C4-2B (cell line): ENCODE measurements at regions not wholly inside any gene's neighbourhood (a gene's known extent, or its start where the extent isn't known, plus 50 kb on each side); places are given as distances from the start of the nearest gene placed in this dataset.

ENCODE experiments used
- H3K27ac ChIP-seq: fragments of 450-650 bp; 2 replicates; pipeline ENCODE4 v1.5.1; 2017
- CTCF ChIP-seq: fragments of 450-650 bp; conservative IDR thresholded peaks from 2 replicates; pipeline ENCODE4 v1.5.1; 2017; ENCODE audit warnings: mild to moderate bottlenecking
- ZFX ChIP-seq: fragments of 450-650 bp; IDR thresholded peaks from 2 replicates; pipeline ENCODE4 v1.6.1; 2017

- H3K27ac ChIP-seq: no peak overlapping the region
- no peak for TF ChIP-seq CTCF
These were observed 83.0 kb upstream of the GRXCR1 start for GRCh38 chr4:42809419-42810084.

GRCh38 chr4:42806303-42806835 lies 86.1 kb upstream of the GRXCR1 start:
- TF ChIP-seq CTCF: no peak

DNA sequence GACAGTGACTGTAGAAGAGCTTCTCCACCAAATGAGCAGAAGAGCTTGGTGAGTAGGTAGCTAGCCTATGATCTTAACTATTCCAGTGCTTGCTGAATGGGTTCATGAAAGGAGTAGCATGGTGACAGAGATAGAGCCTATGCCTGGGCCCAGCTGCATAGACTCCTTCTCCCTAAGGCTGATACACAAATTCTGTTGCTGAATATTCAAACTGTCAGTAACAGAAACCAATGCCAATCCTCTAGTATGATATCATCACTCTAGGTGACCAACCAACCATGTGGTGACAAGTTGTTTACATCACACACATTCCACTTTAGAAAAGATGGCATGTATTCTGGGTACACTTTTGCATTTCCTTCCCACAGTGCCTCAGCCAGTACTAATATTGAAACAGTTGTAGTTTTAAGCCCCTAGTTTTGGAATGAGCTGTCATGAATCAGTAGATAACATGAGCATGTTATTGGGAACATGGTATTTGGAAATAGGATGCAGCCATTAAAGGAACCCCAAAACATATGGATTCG lies 103.4 kb upstream of the GRXCR1 start:
- no peak overlapping the region for H3K27ac ChIP-seq
- no peak for TF ChIP-seq ZFX
- TF ChIP-seq CTCF: no peak

More at GRCh38 chr4:42806303-42806835, 86.1 kb upstream of the GRXCR1 start:
- H3K27ac ChIP-seq: no peak overlapping the region

GRCh38 chr4:42787079-42787463 lies 105.4 kb upstream of the GRXCR1 start:
- TF ChIP-seq CTCF (no peak), ZFX (no peak)
- no peak overlapping the region for H3K27ac ChIP-seq

DNA sequence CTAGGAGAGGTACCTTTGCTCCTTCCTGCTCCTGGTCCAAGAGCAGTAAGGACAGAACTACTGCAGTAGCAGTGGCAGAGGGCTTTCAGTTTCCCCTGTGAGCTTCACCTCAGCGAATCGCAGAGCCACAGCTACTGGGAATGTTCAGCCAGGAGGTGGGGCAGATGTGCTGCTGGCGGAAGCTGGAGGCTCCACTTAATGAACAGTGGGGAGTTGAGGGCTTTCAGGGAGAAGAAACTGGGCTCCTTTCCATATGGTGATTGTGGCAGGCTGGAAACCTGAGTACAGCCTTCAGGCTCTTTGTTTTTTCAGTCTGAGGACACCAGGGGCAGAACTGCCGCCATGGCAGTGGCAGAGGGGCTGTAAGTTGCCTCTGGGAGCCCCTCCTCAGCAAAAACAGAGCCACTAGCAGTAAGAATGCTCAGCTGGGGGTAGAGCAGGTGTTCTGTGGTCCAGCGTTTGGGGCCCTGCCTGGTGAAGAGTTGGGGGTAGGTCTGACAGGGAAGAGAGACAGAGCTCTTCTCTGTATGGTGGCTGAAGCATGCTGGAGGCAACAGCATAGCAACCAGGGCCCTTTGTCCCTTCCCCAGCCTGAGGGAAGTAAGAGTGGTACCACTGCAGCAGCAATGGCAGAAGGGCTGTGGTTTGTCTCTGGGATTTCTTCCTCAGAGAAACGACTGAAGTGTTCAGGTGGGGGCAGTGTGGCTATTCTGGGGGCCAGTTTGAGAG lies 106.0 kb upstream of the GRXCR1 start:
- no peak overlapping the region for H3K27ac ChIP-seq
- no peak for TF ChIP-seq CTCF
- TF ChIP-seq ZFX: no peak

DNA sequence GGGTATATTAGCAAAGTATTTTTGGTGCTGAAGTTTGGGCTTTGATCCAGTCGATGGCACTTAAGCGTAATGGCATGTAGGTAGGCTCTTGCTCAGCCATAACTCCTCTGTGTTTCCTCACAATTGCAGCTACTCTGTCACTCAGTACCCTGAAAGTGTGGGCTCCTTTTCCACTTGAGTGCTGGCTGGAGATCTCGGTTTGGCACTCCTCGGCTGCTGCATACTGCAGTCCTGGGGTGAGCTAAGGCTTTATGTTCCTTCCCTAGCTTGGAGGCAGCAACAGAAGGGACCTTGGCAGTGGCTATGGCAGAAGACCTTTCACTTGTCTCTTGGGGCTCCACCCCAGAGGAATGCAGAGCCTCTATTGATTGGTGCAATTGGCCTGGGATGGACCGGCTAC lies 106.7 kb upstream of the GRXCR1 start:
- TF ChIP-seq CTCF: no peak
- TF ChIP-seq ZFX: no peak
- no peak overlapping the region for H3K27ac ChIP-seq

GRCh38 chr4:42781315-42781714 lies 111.2 kb upstream of the GRXCR1 start:
- no peak overlapping the region for H3K27ac ChIP-seq
- TF ChIP-seq CTCF: no peak
- TF ChIP-seq ZFX: no peak
